ENCODE measurements at regions not wholly inside any gene's neighbourhood (a gene's known extent, or its start where the extent isn't known, plus 50 kb on each side); places are given as distances from the start of the nearest gene placed in this dataset.

- no peaks in the 10 kb centered on the region for H3K27me3 ChIP-seq (replicated peaks; ENCODE audit: insufficient read depth, low read length)
- no peak for TF ChIP-seq EZH2 (optimal IDR thresholded peaks at IDR 0.05; ENCODE audit: low read depth, low read length)
- TF ChIP-seq EZH2phosphoT487 (IDR thresholded peaks at IDR 0.05; ENCODE audit: low read length) = no peak
- TF ChIP-seq, protein P1, sequence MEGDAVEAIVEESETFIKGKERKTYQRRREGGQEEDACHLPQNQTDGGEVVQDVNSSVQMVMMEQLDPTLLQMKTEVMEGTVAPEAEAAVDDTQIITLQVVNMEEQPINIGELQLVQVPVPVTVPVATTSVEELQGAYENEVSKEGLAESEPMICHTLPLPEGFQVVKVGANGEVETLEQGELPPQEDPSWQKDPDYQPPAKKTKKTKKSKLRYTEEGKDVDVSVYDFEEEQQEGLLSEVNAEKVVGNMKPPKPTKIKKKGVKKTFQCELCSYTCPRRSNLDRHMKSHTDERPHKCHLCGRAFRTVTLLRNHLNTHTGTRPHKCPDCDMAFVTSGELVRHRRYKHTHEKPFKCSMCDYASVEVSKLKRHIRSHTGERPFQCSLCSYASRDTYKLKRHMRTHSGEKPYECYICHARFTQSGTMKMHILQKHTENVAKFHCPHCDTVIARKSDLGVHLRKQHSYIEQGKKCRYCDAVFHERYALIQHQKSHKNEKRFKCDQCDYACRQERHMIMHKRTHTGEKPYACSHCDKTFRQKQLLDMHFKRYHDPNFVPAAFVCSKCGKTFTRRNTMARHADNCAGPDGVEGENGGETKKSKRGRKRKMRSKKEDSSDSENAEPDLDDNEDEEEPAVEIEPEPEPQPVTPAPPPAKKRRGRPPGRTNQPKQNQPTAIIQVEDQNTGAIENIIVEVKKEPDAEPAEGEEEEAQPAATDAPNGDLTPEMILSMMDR (IDR thresholded peaks at IDR 0.05; ENCODE audit: low read length) = no peak
- H3K4me2 ChIP-seq (ENCODE audit: low read depth, low read length) = no peak overlapping the region
- no peaks in the 10 kb centered on the region for H4K20me1 ChIP-seq (ENCODE audit: insufficient read depth, low read length)
- H3K4me1 ChIP-seq (ENCODE audit: low read length) = no peaks in the 10 kb centered on the region
- H3F3A ChIP-seq (ENCODE audit: insufficient read depth, low read length) = no peaks in the 10 kb centered on the region
- H3K79me2 ChIP-seq (ENCODE audit: low read length) = no peaks in the 10 kb centered on the region
- no peaks in the 10 kb centered on the region for H3K36me3 ChIP-seq (replicated peaks; ENCODE audit: insufficient read depth, low read length)
- no peak overlapping the region for H2AFZ ChIP-seq (ENCODE audit: low read length)
- DNase-seq = no peak
- no peak overlapping the region for H3K27ac ChIP-seq (ENCODE audit: low read length)
- no peaks in the 10 kb centered on the region for H3K9me3 ChIP-seq (replicated peaks; ENCODE audit: insufficient read depth, low read length)
- no peak overlapping the region for H3K9ac ChIP-seq (ENCODE audit: low read length)
- no peaks in the 10 kb centered on the region for H3K9me2 ChIP-seq (replicated peaks; ENCODE audit: insufficient read depth, low read length)
- H3K4me3 ChIP-seq (ENCODE audit: low read length) = no peak overlapping the region
These were observed 122.7 kb upstream of the FAM78B start for GRCh38 chr1:166289309-166290050.

DNA sequence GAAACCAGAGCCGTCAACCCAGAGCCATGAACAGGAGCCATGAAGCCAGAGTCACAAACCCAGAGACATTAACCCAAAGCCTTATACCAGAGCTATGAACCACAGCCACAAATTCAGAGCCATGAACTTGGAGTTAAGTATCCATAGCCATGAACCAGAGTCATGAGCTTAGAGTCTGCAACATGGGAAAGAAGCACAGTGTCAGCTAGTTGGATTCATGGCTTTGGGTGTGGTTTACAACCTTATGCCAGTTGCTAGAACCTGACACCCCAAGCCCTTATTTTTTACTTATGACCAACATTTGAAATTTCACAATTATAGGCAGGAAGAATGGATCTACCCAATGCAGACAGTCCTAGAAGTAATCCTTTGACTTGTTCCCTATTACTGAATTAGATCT lies 128.9 kb upstream of the FAM78B start:
- Histone ChIP-seq H3K36me3 (replicated peaks; ENCODE audit: insufficient read depth, low read length) (no peaks in the 10 kb centered on the region), H3K27ac (ENCODE audit: low read length) (no peak overlapping the region), H3K9me2 (replicated peaks; ENCODE audit: insufficient read depth, low read length) (no peaks in the 10 kb centered on the region), H3K27me3 (replicated peaks; ENCODE audit: insufficient read depth, low read length) (no peaks in the 10 kb centered on the region), H3K4me1 (ENCODE audit: low read length) (no peaks in the 10 kb centered on the region), H3K79me2 (ENCODE audit: low read length) (no peaks in the 10 kb centered on the region), H3K9me3 (replicated peaks; ENCODE audit: insufficient read depth, low read length) (no peaks in the 10 kb centered on the region), H3K4me3 (ENCODE audit: low read length) (no peak overlapping the region), H3F3A (ENCODE audit: insufficient read depth, low read length) (no peaks in the 10 kb centered on the region), H3K4me2 (ENCODE audit: low read depth, low read length) (no peak overlapping the region), H3K9ac (ENCODE audit: low read length) (no peak overlapping the region), H2AFZ (ENCODE audit: low read length) (no peak overlapping the region), H4K20me1 (ENCODE audit: insufficient read depth, low read length) (no peaks in the 10 kb centered on the region)
- DNase-seq = no peak
- no peak for TF ChIP-seq EZH2phosphoT487 (IDR thresholded peaks at IDR 0.05; ENCODE audit: low read length)
- TF ChIP-seq EZH2 (optimal IDR thresholded peaks at IDR 0.05; ENCODE audit: low read depth, low read length) = no peak
- TF ChIP-seq, protein P1 (IDR thresholded peaks at IDR 0.05; ENCODE audit: low read length) = no peak

DNA sequence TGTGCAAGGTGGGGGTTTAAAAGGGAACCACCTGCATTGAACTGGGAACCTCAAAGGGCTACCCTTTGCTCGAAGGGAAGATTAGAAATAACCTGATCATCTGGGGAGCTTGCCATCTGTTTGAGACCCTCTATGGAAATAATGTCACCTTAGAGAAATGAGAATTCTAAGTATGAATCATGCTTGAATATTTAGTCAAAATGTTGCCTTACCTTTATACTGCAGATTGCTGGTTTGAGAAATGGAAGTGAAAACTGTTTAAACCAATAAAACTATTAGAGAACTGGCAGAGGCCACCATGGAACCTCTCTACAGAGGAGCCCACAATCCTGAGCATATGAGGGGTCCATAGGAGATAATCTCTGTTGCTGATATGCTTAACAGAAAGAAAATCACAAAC lies 131.2 kb upstream of the FAM78B start:
- Histone ChIP-seq H3K4me3 (ENCODE audit: low read length) (no peak overlapping the region), H3K27me3 (replicated peaks; ENCODE audit: insufficient read depth, low read length) (no peaks in the 10 kb centered on the region), H3F3A (ENCODE audit: insufficient read depth, low read length) (no peaks in the 10 kb centered on the region), H3K27ac (ENCODE audit: low read length) (no peak overlapping the region), H2AFZ (ENCODE audit: low read length) (no peak overlapping the region), H3K9me2 (replicated peaks; ENCODE audit: insufficient read depth, low read length) (no peaks in the 10 kb centered on the region), H4K20me1 (ENCODE audit: insufficient read depth, low read length) (no peaks in the 10 kb centered on the region), H3K4me1 (ENCODE audit: low read length) (no peaks in the 10 kb centered on the region), H3K9me3 (replicated peaks; ENCODE audit: insufficient read depth, low read length) (no peaks in the 10 kb centered on the region), H3K36me3 (replicated peaks; ENCODE audit: insufficient read depth, low read length) (no peaks in the 10 kb centered on the region), H3K79me2 (ENCODE audit: low read length) (no peaks in the 10 kb centered on the region), H3K4me2 (ENCODE audit: low read depth, low read length) (no peak overlapping the region), H3K9ac (ENCODE audit: low read length) (no peak overlapping the region)
- TF ChIP-seq EZH2phosphoT487 (IDR thresholded peaks at IDR 0.05; ENCODE audit: low read length) = no peak
- TF ChIP-seq, protein P1 (IDR thresholded peaks at IDR 0.05; ENCODE audit: low read length) = no peak
- no peak for TF ChIP-seq EZH2 (optimal IDR thresholded peaks at IDR 0.05; ENCODE audit: low read depth, low read length)
- no peak for DNase-seq

All from MM.1S (cell line).